ENCODE measurements at regions not wholly inside any gene's neighbourhood (a gene's known extent, or its start where the extent isn't known, plus 50 kb on each side); places are given as distances from the start of the nearest gene placed in this dataset.

GRCh38 chr2:136482006-136482405, 283.3 kb upstream of the THSD7B start:
- intact Hi-C loops (cut with DNase I; ENCODE audit: low total_unique reads), result loop anchor here (5.0 kb wide), 1 partner anchor 460 kb away; no protein-coding TSS in a partner anchor
- Histone ChIP-seq H3K4me1 (no peaks in the 10 kb centered on the region), H3K36me3 (no peaks in the 10 kb centered on the region), H3K27me3 (peaks cover 0 to 10% of the 10 kb centered on the region in 2 donors), H3K27ac (no peak overlapping the region), H3K9me3 (peaks cover 4 to 6% of the 10 kb centered on the region in 2 donors), H3K4me3 (no peak overlapping the region)
- TF ChIP-seq POLR2A (IDR thresholded peaks at IDR 0.05) (no peak), CTCF (IDR thresholded peaks at IDR 0.05) (no peak), POLR2AphosphoS5 (IDR thresholded peaks at IDR 0.05) (no peak)
- DNase-seq (ENCODE audit: low spot score in 2 of 2), result no peak

GRCh38 chr2:136479696-136480095, 285.6 kb upstream of the THSD7B start:
- Histone ChIP-seq H3K9me3 (peaks cover 4 to 6% of the 10 kb centered on the region in 2 donors), H3K27ac (no peak overlapping the region), H3K36me3 (no peaks in the 10 kb centered on the region), H3K4me1 (no peaks in the 10 kb centered on the region), H3K4me3 (no peak overlapping the region), H3K27me3 (peaks cover 0 to 10% of the 10 kb centered on the region in 2 donors)
- intact Hi-C loops (cut with DNase I; ENCODE audit: low total_unique reads), result loop anchor here (2.0 to 5.0 kb wide), 2 partner anchors 13 to 457 kb away; no protein-coding TSS in a partner anchor
- TF ChIP-seq POLR2AphosphoS5 (IDR thresholded peaks at IDR 0.05), result no peak
- TF ChIP-seq CTCF (IDR thresholded peaks at IDR 0.05), result no peak
- no peak for TF ChIP-seq POLR2A (IDR thresholded peaks at IDR 0.05)
- no peak for DNase-seq (ENCODE audit: low spot score in 2 of 2)

DNA sequence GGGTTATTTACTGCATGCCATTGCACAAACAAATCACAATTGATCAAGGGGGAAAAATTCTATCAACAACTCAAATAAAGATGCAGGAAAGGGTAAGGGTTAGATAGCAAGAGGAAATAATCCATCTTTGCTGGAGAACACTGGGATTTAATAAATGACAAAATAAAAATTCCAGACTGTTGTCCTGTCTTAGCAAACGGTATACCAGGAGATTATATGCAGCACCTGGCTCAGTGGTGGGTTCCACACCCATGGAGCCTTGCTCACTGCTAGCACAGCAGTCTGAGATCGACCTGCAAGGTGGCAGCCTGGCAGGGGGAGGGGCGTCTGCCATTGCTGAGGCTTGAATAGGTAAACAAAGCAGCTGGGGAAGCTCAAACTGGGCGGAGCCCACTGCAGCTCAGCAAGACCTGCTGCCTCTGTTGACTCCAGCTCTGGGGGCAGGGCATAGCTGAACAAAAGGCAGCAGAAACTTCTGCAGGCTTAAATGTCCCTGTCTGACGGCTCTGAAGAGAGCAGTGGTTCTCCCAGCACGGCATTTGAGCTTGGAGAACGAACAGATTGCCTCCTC, 296.5 kb upstream of the THSD7B start:
- intact Hi-C loops (cut with DNase I; ENCODE audit: low total_unique reads), result no loop called here
- H3K27me3 ChIP-seq, result no peaks in the 10 kb centered on the region
- H3K27ac ChIP-seq, result no peak overlapping the region
- no peaks in the 10 kb centered on the region for H3K4me1 ChIP-seq
- no peak for TF ChIP-seq CTCF (IDR thresholded peaks at IDR 0.05)
- TF ChIP-seq POLR2AphosphoS5 (IDR thresholded peaks at IDR 0.05), result no peak
- TF ChIP-seq POLR2A (IDR thresholded peaks at IDR 0.05), result no peak
- no peaks in the 10 kb centered on the region for H3K9me3 ChIP-seq
- H3K36me3 ChIP-seq, result no peaks in the 10 kb centered on the region
- H3K4me3 ChIP-seq, result no peak overlapping the region
- DNase-seq (ENCODE audit: low spot score in 2 of 2), result no peak

- H3K27ac ChIP-seq, result no peak overlapping the region
- TF ChIP-seq POLR2A (IDR thresholded peaks at IDR 0.05) (no peak), CTCF (IDR thresholded peaks at IDR 0.05) (no peak), POLR2AphosphoS5 (IDR thresholded peaks at IDR 0.05) (no peak)
- intact Hi-C loops (cut with DNase I; ENCODE audit: low total_unique reads), result no loop called here
- no peaks in the 10 kb centered on the region for H3K36me3 ChIP-seq
- H3K4me3 ChIP-seq, result no peak overlapping the region
- H3K9me3 ChIP-seq, result no peaks in the 10 kb centered on the region
- H3K4me1 ChIP-seq, result no peaks in the 10 kb centered on the region
- H3K27me3 ChIP-seq, result no peaks in the 10 kb centered on the region
- no peak for DNase-seq (ENCODE audit: low spot score in 2 of 2)
These were observed 312.8 kb upstream of the THSD7B start for GRCh38 chr2:136452528-136452927.

- Histone ChIP-seq H3K36me3 (no peaks in the 10 kb centered on the region), H3K4me1 (no peaks in the 10 kb centered on the region), H3K27me3 (no peaks in the 10 kb centered on the region), H3K4me3 (no peak overlapping the region), H3K9me3 (no peaks in the 10 kb centered on the region), H3K27ac (no peak overlapping the region)
- TF ChIP-seq CTCF (IDR thresholded peaks at IDR 0.05) (no peak), POLR2A (IDR thresholded peaks at IDR 0.05) (no peak), POLR2AphosphoS5 (IDR thresholded peaks at IDR 0.05) (no peak)
- no peak for DNase-seq (ENCODE audit: low spot score in 2 of 2)
- intact Hi-C loops (cut with DNase I; ENCODE audit: low total_unique reads), result no loop called here
These were observed 316.2 kb upstream of the THSD7B start for GRCh38 chr2:136448986-136449780.

Data from breast epithelium (tissue), 4 donors.